GM18868 (cell line): ENCODE measurements at regions not wholly inside any gene's neighbourhood (a gene's known extent, or its start where the extent isn't known, plus 50 kb on each side); places are given as distances from the start of the nearest gene placed in this dataset.
A peak's percentile ranks its signal among the peaks of the same experiment; 100 is the strongest.

Experiments
- ATAC-seq: cut with Tn5 transposase; IDR thresholded peaks from one replicate; pipeline ENCODE4 v1.9.1; 2021; ENCODE audit warnings: mild to moderate bottlenecking, moderate library complexity; ENCODE audit not compliant: unreplicated experiment

DNA sequence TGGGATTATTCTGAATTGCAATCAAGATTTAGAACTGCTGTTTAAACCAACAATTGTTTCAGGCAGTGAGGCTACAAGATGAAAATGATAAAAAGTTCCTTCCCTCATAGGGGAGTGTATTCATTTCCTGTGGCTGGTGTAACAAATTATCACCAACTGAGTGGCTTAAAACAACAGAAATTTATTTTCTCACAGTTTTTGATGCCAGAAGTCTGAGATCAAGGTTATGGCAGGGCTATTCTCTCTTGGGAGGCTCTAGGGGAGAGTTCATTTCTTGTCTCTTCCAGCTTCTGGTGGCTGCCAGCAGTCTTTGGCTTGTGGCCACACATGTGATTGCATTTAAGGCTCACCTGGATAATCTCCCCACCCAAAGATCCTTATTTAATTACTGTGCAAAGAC, 290.5 kb upstream of the ZSWIM2 start:
- no peak for ATAC-seq

DNA sequence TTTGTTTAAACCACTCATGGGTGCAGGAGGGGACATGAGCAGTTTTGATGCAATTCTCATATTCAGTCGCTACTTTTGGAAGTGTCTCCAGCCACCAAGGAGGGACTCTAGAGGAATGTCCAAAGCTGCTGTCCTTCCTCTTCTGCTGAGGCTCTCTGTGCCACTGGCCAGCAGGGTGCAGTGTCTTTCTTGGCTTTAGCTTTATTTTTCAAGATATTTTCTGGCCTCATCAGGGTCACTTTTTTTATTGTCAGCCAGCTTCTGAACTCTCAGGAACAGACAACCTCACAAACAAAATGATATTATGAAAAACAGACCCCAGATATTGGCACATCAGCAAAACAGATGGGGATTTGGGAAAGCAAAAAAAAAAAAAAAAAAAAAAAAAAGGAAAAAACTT, 289.3 kb upstream of the ZSWIM2 start:
- peak; percentile 74 for ATAC-seq

DNA sequence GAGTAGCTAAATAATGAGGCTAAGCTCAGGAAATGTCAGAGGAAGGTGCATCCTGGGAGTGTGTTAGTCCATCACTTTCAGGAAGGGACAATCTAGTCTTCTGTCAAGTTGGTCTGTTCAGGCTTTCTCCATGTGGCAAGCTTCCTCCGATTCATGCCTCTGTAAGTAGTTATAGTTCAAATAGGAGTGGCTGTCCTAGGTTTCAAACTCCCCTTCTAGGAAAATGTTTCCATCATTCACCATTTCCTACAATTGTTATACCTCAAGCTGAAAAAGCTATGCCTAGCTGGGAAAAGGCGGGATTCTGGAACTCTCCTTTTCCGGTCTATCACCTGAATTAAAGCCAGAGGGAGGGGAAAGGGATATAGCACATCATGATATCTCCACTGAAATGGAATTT, 287.7 kb upstream of the ZSWIM2 start:
- no peak for ATAC-seq

DNA sequence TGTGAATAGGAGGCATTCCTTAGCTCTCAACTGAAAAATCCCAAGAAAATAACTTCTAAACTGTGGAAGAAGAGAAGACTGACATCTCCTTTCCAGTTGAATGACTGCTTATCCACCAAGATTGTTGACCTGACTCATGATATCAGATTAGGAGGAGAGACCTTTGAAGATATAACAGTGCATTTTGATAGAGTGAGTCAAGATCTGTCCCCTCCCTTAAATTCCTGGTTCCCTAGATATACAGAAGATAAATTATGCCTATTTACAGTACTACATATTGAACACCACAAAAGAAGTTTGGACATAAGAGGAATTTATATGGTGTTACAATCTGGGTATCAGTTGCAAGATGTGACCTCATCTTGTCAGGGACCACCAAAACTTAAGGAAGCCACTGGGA, 285.3 kb upstream of the ZSWIM2 start:
- ATAC-seq = no peak

DNA sequence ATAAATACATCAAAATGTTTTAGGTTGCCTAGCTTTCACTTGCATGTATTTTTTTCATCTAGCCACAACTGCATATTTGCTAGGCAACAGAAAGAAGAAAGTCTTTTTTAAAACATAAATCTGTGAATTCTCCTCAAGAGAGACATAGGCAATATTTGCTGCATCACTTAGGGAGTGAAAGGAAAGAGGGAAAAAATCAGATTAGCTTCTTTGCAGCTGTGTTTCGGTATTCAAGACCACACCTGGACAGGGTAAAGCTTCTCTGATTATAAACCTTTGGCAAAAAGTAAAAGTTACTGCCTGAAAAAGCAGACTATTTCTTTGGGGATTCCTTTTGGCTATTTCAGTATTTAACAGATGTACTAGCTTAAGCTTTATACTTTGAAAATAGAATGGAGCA, 280.9 kb upstream of the ZSWIM2 start:
- ATAC-seq = no peak

DNA sequence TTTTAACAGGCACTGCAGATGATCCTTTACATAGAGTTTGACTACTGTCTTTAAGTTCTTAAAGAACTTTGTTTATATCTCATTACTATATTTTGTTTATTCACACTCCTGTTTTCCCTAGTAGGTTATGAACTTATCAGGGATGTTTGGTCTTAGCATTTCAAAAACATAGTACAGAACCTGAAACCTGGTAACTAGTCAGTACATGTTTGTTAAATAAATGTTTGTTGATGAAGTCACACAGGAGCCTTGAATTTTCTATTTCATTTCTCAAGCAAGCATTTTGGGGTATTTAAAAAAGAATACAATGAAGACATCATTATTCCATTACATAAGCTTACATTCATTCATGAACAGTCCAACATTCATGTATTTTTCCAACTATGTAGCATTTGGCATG, 280.3 kb upstream of the ZSWIM2 start:
- ATAC-seq = no peak

DNA sequence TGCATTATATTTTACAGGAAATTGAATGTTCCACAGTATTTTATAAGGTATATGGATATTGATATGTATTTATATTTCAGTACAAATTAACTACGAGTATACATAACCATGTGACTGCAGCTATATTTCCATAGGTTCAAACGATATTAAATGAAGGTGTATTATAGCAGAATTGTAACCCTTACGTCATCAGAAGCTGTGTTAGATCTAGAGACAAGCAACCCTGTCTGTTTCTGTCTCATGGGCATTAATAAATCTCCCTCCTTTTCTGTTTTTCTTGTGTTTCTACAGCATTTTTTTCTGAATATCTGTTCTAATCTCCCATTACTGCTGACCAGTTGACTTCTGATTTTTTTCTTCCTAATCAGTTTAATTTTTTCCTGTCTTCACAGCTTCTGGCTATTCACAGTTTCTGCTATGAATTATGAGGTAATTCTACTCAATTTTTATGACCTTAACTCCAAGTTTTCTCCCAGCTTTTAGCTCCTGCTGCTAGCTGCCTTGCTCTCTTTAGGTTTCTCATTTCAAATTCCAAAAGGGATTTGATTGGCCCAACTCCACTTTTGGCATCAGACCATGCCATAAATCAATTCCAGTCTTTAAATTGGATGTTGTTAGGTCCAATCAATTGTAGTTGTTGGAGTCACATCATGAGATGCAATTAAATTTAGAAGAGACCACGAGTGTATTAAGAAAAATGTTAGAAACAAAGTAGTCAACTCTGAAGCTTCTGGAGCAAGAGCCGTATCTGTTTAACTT, 277.5 kb upstream of the ZSWIM2 start:
- ATAC-seq = no peak

DNA sequence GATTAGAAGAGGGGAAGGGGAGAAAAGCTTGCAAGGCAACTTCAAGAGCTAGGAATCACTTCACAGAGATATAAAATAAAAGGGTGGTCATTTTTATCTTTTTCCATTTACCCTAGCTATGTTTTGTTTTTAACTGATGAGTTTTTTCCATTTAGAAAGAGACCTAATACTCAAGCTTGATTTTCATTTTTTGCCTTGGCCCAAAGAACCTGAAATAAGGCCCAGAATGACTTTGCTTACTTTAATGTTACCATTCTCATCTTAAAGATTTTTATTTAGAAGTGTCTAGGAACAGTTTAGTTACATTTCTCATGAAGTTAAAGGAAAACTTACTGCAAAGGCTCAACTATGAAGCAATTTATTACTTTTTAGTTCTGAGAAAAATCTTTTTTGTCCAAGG, 276.3 kb upstream of the ZSWIM2 start:
- ATAC-seq = no peak

DNA sequence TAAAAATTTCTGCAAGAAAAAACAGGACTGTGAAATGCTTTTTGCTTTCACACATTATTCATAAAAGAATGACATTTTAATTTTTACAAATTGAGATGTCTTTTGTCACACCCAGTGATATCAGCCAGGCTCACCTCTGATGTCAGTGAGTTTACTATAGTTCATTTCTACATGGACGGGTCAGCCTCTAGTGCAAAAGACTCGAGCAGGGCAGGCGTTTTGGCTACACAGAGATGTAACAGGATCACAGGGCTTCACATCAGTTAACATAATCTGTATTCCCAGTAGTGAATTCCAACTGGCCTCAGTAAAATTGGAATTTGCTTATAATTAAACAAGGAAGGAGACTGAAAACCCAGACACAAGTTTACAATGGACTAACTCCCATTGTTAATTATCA, 275.6 kb upstream of the ZSWIM2 start:
- ATAC-seq = no peak

DNA sequence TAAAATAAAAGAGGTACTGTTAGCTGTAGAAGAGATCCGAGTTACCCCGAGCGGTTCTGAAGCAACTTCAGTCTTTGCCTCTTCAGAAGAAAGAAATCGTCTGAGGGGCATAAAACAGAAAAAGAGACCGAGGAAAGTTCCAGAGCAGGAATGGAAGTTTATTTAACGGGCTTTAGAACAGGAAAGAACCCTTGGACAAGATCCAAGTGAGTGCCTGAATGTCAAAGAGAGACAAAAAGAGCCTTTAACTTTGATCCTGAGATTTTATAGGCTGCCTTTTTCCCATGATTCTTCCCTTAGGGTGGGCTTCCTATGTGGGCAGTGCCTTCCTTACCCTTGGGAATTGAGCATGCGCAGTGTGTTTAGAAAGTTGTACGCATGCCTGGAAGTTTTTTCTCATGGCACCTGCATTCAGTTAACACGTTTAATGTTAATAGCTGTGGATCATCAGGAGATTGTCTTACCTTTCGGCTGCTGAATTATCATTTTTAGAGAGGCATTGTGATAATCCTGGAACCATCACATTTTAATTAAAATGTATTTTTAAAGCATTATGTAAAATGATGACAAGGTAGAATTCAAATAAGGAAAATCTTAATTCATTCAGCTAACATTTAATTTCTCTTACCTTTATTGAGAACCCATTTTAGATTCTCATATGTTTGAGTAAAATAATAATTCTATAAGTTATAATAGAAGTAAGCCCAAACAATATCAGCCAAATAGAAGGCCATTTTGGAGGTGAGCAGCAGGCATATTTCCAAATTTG, 269.5 kb upstream of the ZSWIM2 start:
- no peak for ATAC-seq

DNA sequence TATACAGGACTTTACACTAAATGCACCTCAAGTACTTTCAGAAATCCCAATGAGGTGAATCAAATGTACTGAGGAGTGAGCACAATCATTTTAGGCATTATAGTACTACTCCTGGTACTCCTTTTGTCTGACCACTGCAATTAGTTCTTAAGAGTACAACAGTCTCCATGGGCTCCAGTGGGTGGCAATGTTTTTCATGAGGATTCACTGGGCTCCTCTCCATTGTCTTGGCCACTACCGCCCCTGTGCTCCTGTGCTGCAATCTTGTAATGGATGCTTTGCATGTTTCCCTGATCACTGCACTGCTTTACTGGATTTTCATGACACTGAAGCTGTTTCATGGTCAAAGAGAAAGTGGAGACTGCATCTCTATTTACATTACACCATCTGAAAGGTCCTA, 268.5 kb upstream of the ZSWIM2 start:
- ATAC-seq = no peak

DNA sequence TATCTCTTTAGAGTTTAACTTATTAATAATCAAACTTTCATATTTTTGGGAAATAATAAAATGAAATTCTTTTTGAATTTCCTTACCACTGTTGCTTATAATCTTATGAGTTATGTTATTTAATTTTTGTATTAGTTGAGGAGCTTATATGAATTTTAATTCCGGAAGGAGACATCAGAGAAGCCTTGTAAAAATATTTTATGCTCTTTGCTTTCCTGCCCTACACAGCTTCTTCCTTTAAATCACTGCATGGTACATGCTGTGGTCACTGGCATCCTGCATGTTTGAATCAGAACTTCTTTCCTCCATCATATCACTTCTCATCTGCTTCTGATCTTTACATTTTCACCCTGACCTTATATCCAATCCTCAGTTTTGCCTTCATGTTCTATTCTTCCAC, 266.7 kb upstream of the ZSWIM2 start:
- no peak for ATAC-seq

DNA sequence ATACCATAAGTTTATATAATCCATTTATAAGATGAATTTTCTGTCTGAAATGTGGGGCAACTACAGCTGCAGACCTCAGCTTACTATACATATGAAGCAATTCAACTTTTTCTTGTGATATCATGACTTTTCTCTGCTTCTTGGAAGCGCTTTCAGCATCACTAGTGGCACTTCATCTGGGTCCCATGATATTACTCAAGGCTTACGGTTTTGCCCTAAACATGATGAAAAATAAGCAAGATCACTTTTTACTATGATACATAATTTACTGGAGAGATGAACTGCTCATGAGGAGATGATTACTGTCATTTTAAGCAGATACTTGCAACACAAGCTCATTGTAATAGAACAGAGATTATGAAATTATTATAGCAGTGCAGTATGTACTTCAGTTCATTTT, 258.0 kb upstream of the ZSWIM2 start:
- no peak for ATAC-seq

DNA sequence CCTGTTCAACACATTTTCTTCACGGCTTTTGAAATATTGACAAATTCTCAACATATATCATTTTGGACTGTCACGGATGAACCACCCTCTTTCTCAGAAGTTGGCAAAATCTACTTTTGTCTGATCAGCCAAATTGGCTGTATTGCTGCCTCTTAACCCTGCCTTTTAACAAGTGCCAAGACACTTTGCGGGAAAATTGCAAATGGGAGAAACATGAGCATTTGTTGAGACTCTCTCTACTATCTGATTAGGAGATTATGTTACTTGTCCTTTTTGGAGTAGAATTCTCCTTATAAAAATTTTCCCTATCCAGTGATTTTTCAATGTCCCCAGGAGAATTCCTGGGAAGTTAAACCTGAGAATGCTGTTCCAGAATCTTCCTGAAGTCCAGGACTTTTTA, 256.2 kb upstream of the ZSWIM2 start:
- no peak for ATAC-seq

DNA sequence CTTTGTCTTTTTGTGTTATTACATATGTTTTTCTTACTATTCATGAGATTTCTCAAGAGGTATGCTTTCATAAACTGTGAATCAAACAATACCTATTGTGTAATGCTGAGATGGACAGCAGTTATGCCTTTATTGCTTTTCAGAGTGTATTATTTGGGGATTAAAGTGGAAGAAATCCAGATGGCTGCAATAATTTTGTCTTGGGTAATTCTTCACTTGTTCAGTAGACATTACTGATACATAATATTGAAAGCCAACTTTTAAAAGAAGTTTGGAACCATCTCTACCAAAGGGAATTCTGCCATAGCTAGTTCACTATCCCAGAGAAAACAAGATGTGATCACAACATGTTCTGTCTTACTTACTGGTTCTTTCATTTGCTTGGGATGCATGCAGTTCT, 253.4 kb upstream of the ZSWIM2 start:
- no peak for ATAC-seq

DNA sequence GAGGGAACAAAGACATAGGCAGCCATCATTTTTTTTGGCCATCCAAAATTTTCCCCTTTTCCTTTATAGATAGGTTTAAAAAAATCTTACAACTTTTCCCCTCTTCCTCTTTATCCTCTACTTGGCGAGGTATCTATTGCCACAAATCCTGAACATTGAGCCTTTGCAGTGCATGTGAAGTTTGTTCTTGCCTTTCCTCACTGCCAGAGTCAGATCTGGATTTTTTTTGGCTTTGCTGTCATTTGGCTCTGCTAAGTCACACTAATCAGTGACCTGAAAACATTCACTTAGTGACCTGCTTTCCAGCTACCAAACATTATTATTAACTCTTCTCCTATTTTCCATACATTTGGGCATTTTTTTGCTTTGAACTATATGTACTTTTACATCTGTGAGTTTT, 249.2 kb upstream of the ZSWIM2 start:
- ATAC-seq = no peak

DNA sequence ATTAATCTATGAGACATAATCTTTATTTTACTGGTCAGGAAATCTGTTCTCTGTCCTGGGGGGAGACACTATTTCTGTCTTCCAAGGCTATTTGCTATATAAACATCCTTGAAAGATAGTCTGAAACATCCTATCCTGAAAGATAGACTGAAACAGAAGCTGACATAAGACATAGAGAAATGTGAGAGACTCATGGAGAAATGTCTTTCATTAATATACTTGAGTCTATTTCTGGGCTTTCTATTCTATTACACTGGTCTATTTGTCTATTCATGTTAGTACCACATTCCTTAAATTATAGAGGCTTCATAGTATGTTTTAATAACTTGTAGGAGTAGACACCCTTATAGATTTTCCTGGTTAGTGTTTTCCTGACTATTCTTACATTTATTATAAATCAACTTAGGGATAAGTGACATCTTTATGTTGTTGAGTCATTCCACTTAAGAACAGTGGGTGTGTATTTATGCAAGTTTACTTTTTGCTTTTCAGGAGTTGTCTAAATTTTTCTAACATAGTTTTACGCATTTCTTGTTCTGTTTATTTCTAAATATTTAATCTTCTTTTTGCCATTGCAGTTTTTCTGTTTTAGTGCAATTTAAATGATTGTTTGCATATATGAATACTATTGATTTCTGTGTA, 244.9 kb upstream of the ZSWIM2 start:
- ATAC-seq = no peak

DNA sequence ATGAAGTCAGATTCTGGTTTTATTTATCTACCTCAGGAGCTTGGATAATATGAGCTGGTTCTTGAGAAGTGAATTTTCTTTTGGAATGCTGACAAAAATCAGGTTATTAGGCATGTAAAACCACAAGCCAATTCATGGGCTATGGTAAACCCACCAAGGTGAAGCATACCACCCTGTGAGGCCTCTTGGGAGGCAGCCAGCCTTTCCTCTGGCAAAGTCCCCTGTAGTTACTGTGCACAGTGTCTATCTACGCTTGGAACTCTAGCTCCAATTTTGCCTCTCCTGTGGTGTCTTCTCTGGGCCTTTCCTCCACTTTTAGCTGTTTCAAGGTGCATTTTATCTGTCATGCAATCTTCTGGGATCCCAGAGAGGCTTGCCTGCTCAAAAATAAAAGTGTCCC, 242.7 kb upstream of the ZSWIM2 start:
- ATAC-seq = no peak

DNA sequence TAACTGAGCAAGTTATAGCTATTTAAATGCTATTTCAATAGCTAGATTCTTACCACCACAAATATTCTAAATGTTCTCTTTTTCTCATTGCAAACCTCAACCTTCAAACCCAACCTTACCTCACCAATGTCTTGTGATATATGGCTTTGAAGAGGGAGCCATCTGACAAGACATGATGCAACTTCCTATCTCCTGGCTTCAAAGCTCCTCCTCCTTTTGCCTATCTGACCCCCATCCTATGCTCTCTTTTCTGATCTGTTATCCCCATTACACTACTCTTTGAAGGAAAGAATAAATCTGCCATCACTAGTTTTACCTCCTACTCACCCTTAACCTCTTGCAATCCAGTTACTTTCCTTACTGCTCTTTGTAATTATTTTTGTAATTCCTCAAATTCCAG, 235.6 kb upstream of the ZSWIM2 start:
- no peak for ATAC-seq

DNA sequence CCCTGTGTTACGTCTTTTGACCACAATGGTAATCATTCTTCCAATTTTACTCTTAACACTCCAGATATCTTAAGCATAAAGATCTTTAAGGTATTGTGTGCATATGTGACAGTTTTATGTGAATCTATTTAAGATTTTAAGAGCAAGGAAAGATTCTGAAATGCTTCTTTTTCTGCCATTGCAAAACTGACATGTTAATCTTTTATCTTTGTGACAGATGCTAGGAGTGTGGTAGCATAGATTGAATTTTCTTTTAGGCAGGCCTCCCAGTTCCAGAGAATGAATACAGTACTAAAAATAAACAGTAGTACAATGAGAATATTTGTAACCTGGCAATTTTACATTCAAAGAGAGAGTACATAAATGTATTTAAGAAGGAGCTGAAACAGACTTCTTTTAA, 232.5 kb upstream of the ZSWIM2 start:
- ATAC-seq = no peak

DNA sequence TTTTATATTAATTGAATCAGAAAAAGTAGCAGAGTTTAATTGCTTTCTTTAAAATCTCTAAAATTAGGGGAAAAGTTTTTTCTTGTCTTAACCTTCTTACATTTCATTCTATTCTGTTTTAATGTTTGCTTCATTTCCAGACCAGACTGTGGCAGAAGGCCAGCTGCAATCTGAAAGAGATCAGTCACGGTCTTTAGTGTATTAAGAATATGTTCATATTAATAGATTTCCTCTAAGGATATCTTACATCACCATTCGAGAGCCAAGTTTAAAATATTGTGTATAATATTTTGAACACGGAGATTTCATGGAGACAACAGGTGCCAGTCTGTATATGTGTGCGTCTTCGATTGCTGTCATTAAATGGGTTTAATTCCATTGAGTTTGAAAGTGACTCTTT, 230.9 kb upstream of the ZSWIM2 start:
- ATAC-seq = no peak

DNA sequence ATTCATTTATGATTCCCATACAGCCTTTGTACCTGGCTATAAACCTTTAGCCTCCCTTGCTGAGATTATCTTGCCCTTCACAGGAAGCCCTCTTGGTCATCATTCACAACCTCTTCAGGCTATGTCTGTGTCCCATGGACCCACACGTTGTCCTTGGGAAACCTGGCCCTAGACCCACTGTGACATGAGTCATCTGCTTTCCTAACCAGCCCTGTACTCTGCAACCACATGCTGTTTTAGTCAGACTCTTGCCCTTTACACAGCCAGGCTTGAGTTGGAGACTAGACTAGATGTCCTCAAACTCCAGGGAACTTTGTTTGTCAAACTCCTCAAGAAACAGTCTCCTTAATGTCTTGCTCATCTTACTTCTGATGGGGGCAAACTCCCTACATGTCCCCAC, 229.3 kb upstream of the ZSWIM2 start:
- no peak for ATAC-seq
